Effector memory CD4-positive, alpha-beta T cell (primary cell): ENCODE measurements at regions not wholly inside any gene's neighbourhood (a gene's known extent, or its start where the extent isn't known, plus 50 kb on each side); places are given as distances from the start of the nearest gene placed in this dataset.
"Not testable (repeated sequence)": the region's sequence is repeated elsewhere in the genome, so short reads cannot be mapped to it uniquely, and the experiment has no call there.

Source experiments
- DNase-seq, 3 donors: peaks; one replicate each; pipeline ENCODE4 v3.0.0-alpha.2; 2020
- H3K27ac ChIP-seq: 2 replicates; pipeline ENCODE4 v1.7.0; 2013; ENCODE audit warnings: mild to moderate bottlenecking, low read length, moderate library complexity; ENCODE audit not compliant: insufficient read depth, poor library complexity, severe bottlenecking
- H3K27me3 ChIP-seq: replicated peaks from 2 replicates; pipeline ENCODE4 v1.7.0; 2013; ENCODE audit warnings: mild to moderate bottlenecking, low read length; ENCODE audit not compliant: insufficient read depth, control insufficient read depth, poor library complexity, severe bottlenecking
- H3K36me3 ChIP-seq: 2 replicates; pipeline ENCODE4 v1.7.0; 2013; ENCODE audit warnings: mild to moderate bottlenecking, low read length, moderate library complexity; ENCODE audit not compliant: control insufficient read depth, insufficient read depth
- H3K4me1 ChIP-seq: 2 replicates; pipeline ENCODE4 v1.7.0; 2013; ENCODE audit warnings: low read length, mild to moderate bottlenecking; ENCODE audit not compliant: control insufficient read depth, insufficient read depth, poor library complexity, severe bottlenecking
- H3K4me3 ChIP-seq: 2 replicates; pipeline ENCODE4 v1.7.0; 2013; ENCODE audit warnings: low read length, low read depth, mild to moderate bottlenecking; ENCODE audit not compliant: insufficient read depth, poor library complexity, severe bottlenecking
- H3K9me3 ChIP-seq: 2 replicates; pipeline ENCODE4 v1.7.0; 2013; ENCODE audit warnings: mild to moderate bottlenecking, low read length, moderate library complexity; ENCODE audit not compliant: control insufficient read depth

DNA sequence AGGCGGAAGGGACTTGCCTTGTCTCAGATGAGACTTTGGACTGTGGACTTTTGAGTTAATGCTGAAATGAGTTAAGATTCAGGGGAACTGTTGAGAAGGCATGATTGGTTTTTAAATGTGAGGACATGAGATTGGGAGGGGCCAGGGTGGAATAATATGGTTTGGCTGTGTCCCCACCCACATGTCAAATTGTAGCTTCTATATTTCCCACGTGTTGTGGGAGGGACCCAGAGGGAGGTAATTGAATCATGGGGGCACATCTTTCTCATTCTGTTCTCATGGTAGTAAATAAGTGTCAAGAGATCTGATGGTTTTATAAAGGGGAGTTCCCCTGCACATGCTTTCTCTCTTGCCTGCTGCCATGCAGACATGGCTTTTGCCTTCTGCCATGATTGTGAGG is 89.2 kb downstream of the CGGBP1 start:
- Histone ChIP-seq H3K9me3 (no peaks in the 10 kb centered on the region), H3K27ac (no peak overlapping the region), H3K4me3 (no peak overlapping the region), H3K4me1 (no peaks in the 10 kb centered on the region), H3K36me3 (no peaks in the 10 kb centered on the region), H3K27me3 (no peaks in the 10 kb centered on the region)
- DNase-seq, result no peak

DNA sequence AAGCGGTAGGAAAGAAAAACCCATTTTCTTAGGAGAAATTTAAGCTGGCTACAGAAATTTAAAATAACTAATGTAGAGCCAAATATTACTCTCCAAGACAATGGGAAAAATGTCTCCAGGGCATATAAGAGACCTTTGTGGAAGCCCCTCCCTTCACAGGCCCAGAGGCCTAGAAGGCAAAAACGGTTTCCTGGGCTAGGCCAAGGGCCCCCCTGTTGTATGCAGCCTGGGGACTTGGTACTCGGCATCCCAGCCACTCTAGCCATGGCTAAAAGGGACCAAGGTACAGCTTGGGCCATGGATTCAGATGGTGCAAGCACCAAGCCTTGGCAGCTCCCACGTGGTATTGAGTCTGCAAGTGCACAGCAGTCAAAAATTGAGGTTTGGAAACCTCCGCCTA is 90.1 kb downstream of the CGGBP1 start:
- DNase-seq, result no peak
- peaks cover 4% of the 10 kb centered on the region for H3K27me3 ChIP-seq
- no peaks in the 10 kb centered on the region for H3K36me3 ChIP-seq

DNA sequence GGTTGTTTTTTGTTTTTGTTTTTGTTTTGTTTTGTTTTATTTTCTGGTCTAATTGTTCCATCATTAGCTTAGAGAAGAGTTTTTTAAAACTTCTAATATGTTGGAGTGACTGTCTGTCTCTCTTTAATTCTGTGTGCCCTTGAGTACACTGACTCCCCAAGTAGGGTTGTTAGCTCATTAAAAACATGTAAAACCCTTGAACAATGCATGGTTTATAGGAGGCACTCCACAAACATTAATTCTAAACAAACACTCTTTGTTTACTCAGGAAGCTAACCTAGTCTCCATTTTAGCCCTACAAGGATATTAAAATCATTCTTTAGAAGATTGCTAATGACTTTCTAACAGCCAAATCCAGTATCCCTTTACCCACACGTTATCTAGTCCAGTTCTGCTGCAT is 100.5 kb downstream of the CGGBP1 start:
- no peak overlapping the region for H3K27ac ChIP-seq
- no peak for DNase-seq
- no peaks in the 10 kb centered on the region for H3K4me1 ChIP-seq
- no peak overlapping the region for H3K4me3 ChIP-seq
- no peaks in the 10 kb centered on the region for H3K9me3 ChIP-seq
- H3K27me3 ChIP-seq, result no peaks in the 10 kb centered on the region
- H3K36me3 ChIP-seq, result no peaks in the 10 kb centered on the region

More for the DNA sequence above, 90.1 kb downstream of the CGGBP1 start:
- Histone ChIP-seq H3K9me3 (no peaks in the 10 kb centered on the region), H3K27ac (no peak overlapping the region), H3K4me1 (no peaks in the 10 kb centered on the region), H3K4me3 (no peak overlapping the region)

DNA sequence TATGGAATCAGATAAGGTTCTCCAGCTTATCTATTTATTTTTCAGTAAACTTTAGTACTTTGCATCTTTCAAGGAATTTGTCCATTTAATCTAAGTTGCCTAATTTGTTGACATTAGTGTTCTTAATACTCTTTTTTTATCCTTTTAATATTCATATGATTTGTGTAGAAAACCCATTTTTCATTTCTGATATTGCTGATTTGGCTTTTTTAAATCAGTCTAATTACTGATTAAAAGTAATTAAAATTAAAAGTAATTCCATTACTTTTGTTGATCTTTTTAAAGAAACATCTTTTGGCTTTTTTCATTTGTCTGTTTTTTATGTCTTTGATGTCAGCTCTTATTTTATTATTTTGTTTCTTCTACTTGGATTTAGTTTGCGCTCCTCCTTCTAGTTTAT is 101.2 kb downstream of the CGGBP1 start:
- DNase-seq, result no peak
- no peaks in the 10 kb centered on the region for H3K9me3 ChIP-seq
- H3K4me3 ChIP-seq, result no peak overlapping the region
- H3K4me1 ChIP-seq, result no peaks in the 10 kb centered on the region
- H3K27ac ChIP-seq, result no peak overlapping the region
- no peaks in the 10 kb centered on the region for H3K36me3 ChIP-seq
- no peaks in the 10 kb centered on the region for H3K27me3 ChIP-seq

DNA sequence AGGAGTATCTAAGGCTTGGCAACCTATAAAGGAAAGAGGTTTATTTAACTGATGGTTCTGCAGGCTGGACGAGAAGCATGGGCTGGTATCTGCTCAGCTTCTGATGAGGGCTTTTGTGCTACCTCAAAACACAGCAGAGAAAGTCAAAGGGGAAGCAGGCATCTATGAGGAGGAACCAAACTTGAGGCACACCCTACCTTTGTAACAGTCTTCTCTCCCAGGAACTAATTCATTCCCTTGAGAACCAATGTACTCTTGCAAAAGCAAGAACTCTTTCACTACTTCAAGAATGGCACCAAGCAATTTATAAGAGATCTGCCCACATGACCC is 109.0 kb downstream of the CGGBP1 start:
- Histone ChIP-seq H3K27me3 (no peaks in the 10 kb centered on the region), H3K4me3 (no peak overlapping the region), H3K36me3 (no peaks in the 10 kb centered on the region), H3K4me1 (no peaks in the 10 kb centered on the region), H3K9me3 (no peaks in the 10 kb centered on the region), H3K27ac (no peak overlapping the region)
- DNase-seq, result no peak

DNA sequence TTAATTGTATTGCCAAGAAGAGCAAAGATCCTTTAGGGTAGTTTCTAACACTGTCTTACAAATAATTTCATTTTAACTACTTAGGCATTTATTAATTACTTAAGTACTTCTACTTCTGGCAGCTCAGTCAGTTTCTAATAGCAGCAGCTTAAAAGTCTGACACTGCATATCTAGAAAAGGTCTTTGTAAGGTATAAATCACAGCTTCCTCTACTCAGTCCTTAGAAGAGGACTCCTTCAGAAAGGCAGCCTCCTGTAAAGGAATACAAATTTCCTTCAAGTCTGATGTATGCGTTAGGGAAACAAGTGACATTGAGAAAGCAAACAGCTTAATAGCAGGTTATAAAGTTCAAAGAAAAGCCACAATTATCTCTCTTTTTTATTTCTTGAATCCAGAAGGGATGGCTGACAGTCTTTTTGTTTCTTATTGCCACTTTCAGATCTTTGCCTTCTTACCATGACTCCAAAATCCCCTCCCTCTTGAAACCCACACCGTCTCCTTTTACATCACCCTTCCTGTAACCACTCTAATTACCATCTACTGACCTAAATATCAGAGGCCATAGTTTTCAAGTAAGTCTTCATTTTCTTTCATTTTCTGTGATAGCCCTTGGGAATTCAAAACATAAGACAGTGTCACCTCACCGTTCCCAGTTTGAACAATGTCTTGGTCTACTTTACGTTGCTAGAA is 109.5 kb downstream of the CGGBP1 start:
- Histone ChIP-seq H3K9me3 (no peaks in the 10 kb centered on the region), H3K4me3 (no peak overlapping the region), H3K4me1 (no peaks in the 10 kb centered on the region), H3K27me3 (no peaks in the 10 kb centered on the region), H3K36me3 (no peaks in the 10 kb centered on the region), H3K27ac (no peak overlapping the region)
- DNase-seq, result no peak

DNA sequence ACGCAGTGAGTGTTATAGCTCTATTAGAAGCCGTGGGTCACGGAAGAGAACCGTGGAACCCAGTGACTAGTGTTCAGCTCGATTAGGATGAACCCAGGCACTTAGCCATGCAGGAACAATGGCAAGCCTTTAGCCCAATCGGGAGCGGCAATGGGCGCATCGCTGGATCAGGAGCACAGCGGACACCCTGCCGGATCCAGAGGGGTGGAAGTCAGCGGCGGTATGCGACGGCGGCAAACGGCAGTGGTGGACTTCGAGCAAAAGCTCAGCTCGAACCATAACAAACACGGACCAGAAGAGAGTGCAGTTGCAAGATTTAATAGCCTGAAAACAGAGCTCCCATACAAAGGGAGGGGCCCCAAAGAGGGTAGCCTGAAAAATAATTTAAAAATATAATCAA is 112.8 kb downstream of the CGGBP1 start:
- not testable (repeated sequence) for H3K27me3 ChIP-seq, H3K27ac ChIP-seq, H3K4me3 ChIP-seq, DNase-seq, H3K36me3 ChIP-seq, H3K4me1 ChIP-seq, H3K9me3 ChIP-seq

DNA sequence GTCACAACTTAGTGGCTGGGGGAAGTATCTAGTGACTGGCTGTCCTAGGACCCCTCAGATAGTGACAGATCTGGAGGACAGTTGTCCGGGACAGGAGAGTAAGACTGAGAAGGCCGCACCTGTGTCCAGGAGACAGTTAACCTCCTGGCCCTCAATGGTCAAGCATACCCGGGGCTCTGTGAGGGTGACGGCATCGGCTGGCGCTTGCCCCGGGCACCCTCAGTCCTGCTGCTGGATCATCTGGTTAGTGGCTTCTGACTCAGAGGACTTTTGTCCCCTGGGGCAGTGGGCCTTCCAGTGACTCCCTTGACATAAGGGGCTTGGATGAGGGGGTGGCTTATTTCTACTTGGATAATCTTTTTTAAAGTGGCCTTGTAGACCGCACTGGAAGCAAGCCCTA is 116.5 kb downstream of the CGGBP1 start:
- not testable (repeated sequence) for DNase-seq, H3K9me3 ChIP-seq, H3K4me1 ChIP-seq, H3K27ac ChIP-seq, H3K27me3 ChIP-seq, H3K36me3 ChIP-seq, H3K4me3 ChIP-seq

DNA sequence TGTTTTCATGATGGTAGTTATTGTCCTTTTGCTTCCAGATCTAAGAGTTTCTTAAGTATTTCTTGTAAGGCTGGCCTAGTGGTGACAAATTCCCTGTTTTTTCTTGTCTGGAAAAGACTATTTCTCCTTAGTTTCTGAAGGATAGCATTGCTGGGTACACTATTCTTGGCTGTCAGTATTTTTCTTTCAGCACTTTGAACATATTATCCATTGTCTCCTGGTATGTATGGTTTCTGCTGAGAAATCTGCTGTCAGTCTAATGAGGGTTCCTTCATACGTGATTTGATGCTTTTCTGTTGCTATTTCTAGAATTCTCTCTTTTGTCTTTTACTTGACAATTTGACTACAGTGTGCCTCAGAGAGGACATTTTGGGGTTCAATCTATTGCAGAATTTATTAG is 134.3 kb downstream of the CGGBP1 start:
- Histone ChIP-seq H3K27ac (no peak overlapping the region), H3K27me3 (no peaks in the 10 kb centered on the region), H3K4me3 (no peak overlapping the region), H3K36me3 (no peaks in the 10 kb centered on the region), H3K4me1 (no peaks in the 10 kb centered on the region), H3K9me3 (no peaks in the 10 kb centered on the region)
- DNase-seq, result no peak

DNA sequence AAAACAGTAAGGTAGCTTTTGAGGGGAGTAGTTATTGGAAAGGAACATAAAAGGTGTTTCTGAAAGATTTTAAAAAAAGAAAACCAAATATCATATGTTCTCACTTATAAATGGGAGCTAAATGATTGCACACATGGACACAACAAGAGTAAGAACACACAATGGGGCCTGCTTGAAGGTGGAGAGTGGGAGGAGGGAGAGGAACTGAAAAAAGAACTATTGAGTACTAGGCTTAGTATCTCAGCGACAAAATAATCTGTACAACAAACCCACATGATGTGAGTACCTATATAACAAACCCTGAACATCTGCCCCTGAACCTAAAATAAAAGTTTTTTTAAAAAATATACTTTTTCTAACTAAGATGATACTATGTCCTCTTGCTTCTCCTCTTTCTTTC is 138.3 kb downstream of the CGGBP1 start:
- Histone ChIP-seq H3K27me3 (no peaks in the 10 kb centered on the region), H3K9me3 (no peaks in the 10 kb centered on the region), H3K36me3 (no peaks in the 10 kb centered on the region), H3K27ac (no peak overlapping the region), H3K4me1 (no peaks in the 10 kb centered on the region), H3K4me3 (no peak overlapping the region)
- DNase-seq, result no peak

DNA sequence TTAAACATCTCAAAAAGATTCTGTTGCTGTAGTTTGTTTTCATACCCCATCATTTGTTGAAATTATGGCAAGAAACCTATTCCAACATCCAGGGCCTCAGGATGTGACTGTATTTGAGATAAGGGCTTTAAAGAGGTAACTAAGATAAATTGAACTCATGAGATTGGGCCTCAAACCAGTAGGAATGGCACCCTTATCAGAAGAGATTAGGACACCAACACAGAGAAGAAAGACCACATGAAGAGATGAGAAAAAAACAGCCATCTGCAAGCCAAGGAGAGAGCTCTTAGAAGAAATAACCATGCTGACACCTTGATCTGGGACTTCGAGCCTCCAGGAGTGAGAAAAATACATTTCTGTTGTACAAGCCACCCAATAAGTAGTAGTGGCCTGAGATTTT is 157.7 kb downstream of the CGGBP1 start:
- DNase-seq, result no peak
- H3K27me3 ChIP-seq, result no peaks in the 10 kb centered on the region
- no peaks in the 10 kb centered on the region for H3K36me3 ChIP-seq

More for the DNA sequence above, 157.7 kb downstream of the CGGBP1 start:
- H3K4me1 ChIP-seq, result no peaks in the 10 kb centered on the region
- H3K27ac ChIP-seq, result no peak overlapping the region
- H3K4me3 ChIP-seq, result no peak overlapping the region
- H3K9me3 ChIP-seq, result no peaks in the 10 kb centered on the region
